MM.1S (cell line): ENCODE measurements at regions not wholly inside any gene's neighbourhood (a gene's known extent, or its start where the extent isn't known, plus 50 kb on each side); places are given as distances from the start of the nearest gene placed in this dataset.

Source experiments
- CTCF ChIP-seq: fragments of 300-600 bp; sonication (generic); IDR thresholded peaks from 2 replicates; pipeline ENCODE4 v1.5.1; 2016; ENCODE audit warnings: antibody characterized with exemption, low read length, mixed read lengths
- EZH2 ChIP-seq: fragments of 300-600 bp; sonication (generic); optimal IDR thresholded peaks from 2 replicates; pipeline ENCODE3; 2017; ENCODE audit warnings: low read depth, mild to moderate bottlenecking, antibody characterized with exemption, low read length, mixed read lengths
- EZH2phosphoT487 ChIP-seq: fragments of 300-600 bp; sonication (generic); IDR thresholded peaks from 2 replicates; pipeline ENCODE4 v1.6.1; 2018; ENCODE audit warnings: antibody characterized with exemption, low read length

GRCh38 chr5:147169399-147169798, 65.4 kb upstream of the STK32A start:
- no peak for TF ChIP-seq CTCF
- no peak for TF ChIP-seq EZH2
- TF ChIP-seq EZH2phosphoT487, result no peak
